AG10803 (cell line): ENCODE measurements at regions not wholly inside any gene's neighbourhood (a gene's known extent, or its start where the extent isn't known, plus 50 kb on each side); places are given as distances from the start of the nearest gene placed in this dataset.
"Not testable (repeated sequence)": the region's sequence is repeated elsewhere in the genome, so short reads cannot be mapped to it uniquely, and the experiment has no call there.

Experiments used
- DNase-seq: peaks from one replicate; pipeline ENCODE4 v3.0.0; 2010; ENCODE audit warnings: low read depth
- H3K4me3 ChIP-seq: 2 replicates; pipeline ENCODE4 v1.5.1; 2011; ENCODE audit warnings: mild to moderate bottlenecking, low read length, control low read depth
- CTCF ChIP-seq: conservative IDR thresholded peaks from 2 replicates; pipeline ENCODE4 v1.5.1; 2011; ENCODE audit warnings: mild to moderate bottlenecking, low read length, control low read depth, inconsistent platforms

GRCh38 chr4:187084701-187085100 lies 361.0 kb upstream of the FAT1 start:
- TF ChIP-seq CTCF, result no peak
- no peak overlapping the region for H3K4me3 ChIP-seq
- DNase-seq, result peak; percentile 6

GRCh38 chr4:187085339-187085738 lies 361.7 kb upstream of the FAT1 start:
- no peak overlapping the region for H3K4me3 ChIP-seq
- DNase-seq, result no peak
- TF ChIP-seq CTCF, result no peak

- TF ChIP-seq CTCF, result no peak
- H3K4me3 ChIP-seq, result no peak overlapping the region
- no peak for DNase-seq
Observed at GRCh38 chr4:187086151-187086550, 362.5 kb upstream of the FAT1 start.

GRCh38 chr4:187088070-187088799 lies 364.6 kb upstream of the FAT1 start:
- TF ChIP-seq CTCF, result no peak
- no peak for DNase-seq
- H3K4me3 ChIP-seq, result no peak overlapping the region

GRCh38 chr4:187090401-187090800 lies 366.7 kb upstream of the FAT1 start:
- H3K4me3 ChIP-seq, result no peak overlapping the region
- no peak for TF ChIP-seq CTCF
- DNase-seq, result no peak

- DNase-seq, H3K4me3 ChIP-seq: not testable (repeated sequence)
Observed at GRCh38 chr4:187090832-187091231, 367.2 kb upstream of the FAT1 start.

GRCh38 chr4:187094144-187094543 lies 370.5 kb upstream of the FAT1 start:
- no peak for TF ChIP-seq CTCF

More at GRCh38 chr4:187094144-187094543, 370.5 kb upstream of the FAT1 start:
- H3K4me3 ChIP-seq, result no peak overlapping the region
- no peak for DNase-seq
